Adrenal gland (tissue), 9 donors: ENCODE measurements at regions not wholly inside any gene's neighbourhood (a gene's known extent, or its start where the extent isn't known, plus 50 kb on each side); places are given as distances from the start of the nearest gene placed in this dataset.

Experiments used
- DNase-seq, 7 donors: peaks; one replicate each; pipeline ENCODE4 v3.0.0-alpha.2; 2019 to 2020
- H3K27ac ChIP-seq, 5 donors: fragments of 200-600 bp; sonication (generic) in 4 of 5; 1 replicate in 3 of 5; 2 replicates in 2 of 5; pipeline versions ENCODE4 v1.5.1 to v1.8.0; 2016 to 2020; ENCODE audit warnings: mild to moderate bottlenecking in 1 of 5
- H3K27me3 ChIP-seq: fragments of 200-600 bp; 2 replicates; pipeline ENCODE4 v1.8.0; 2021
- H3K36me3 ChIP-seq, 2 donors: fragments of 200-600 bp; replicated peaks in 1 of 2; 1 replicate in 1 of 2; 2 replicates in 1 of 2; pipeline versions ENCODE4 v1.5.1 to v1.8.0; 2018 to 2022
- H3K4me1 ChIP-seq, 2 donors: fragments of 200-600 bp; replicated peaks in 1 of 2; 1 replicate in 1 of 2; 2 replicates in 1 of 2; pipeline versions ENCODE4 v1.5.1 to v1.8.0; 2018 to 2021
- H3K4me3 ChIP-seq, 4 donors: fragments of 200-600 bp; sonication (generic) in 3 of 4; one replicate each; pipeline ENCODE4 v1.5.1; 2016 to 2018
- H3K9me3 ChIP-seq, 3 donors: fragments of 200-600 bp; sonication (generic) in 1 of 3; replicated peaks in 1 of 3; 1 replicate in 2 of 3; 2 replicates in 1 of 3; pipeline versions ENCODE4 v1.5.1 to v1.8.0; 2016 to 2021
- POLR2A ChIP-seq, 2 donors: fragments of 450-650 bp; IDR thresholded peaks; one replicate each; pipeline ENCODE4 v1.6.1; 2017; ENCODE audit warnings: antibody characterized with exemption in 2 of 2, mild to moderate bottlenecking in 2 of 2, moderate library complexity in 1 of 2
- WGBS, 4 donors: extraction: QIAGEN DNeasy Blood & Tissue Kit in 2 of 4; methylation state at CpG; one replicate each; pipeline versions ENCODE4 v1.1.5 to v1.1.7; 2013 to 2017; 5-methylcytosine and 5-hydroxymethylcytosine counted together
- intact Hi-C, 2 donors: fragments of 100-400 bp; cut with DNase I; formaldehyde crosslinking; loops; one replicate each; pipeline versions ENCODE4 v1.14.1 to v1.15.0; 2022 to 2023
- TF ChIP-seq, protein P1 (sequence below), 6 experiments: fragments of 450-650 bp in 4 of 6; fragments of 200-600 bp in 2 of 6; sonication (generic) in 1 of 6; IDR thresholded peaks; 1 replicate in 5 of 6; 2 replicates in 1 of 6; pipeline versions ENCODE4 v1.5.1 to v1.8.0; 2016 to 2021; ENCODE audit warnings: antibody characterized with exemption in 6 of 6, mild to moderate bottlenecking in 2 of 6, moderate library complexity in 1 of 6
- donor health status: healthy with polysubstance abuse.
- donor health status: Bipolar disorder and iron deficiency.
- donor health status: DM: yes; HTN: yes; CAD: no.
- donor health status: DM: no; HTN: no; CAD: no.
- donor health status: DM: no; HTN: no; CAD: no.

DNA sequence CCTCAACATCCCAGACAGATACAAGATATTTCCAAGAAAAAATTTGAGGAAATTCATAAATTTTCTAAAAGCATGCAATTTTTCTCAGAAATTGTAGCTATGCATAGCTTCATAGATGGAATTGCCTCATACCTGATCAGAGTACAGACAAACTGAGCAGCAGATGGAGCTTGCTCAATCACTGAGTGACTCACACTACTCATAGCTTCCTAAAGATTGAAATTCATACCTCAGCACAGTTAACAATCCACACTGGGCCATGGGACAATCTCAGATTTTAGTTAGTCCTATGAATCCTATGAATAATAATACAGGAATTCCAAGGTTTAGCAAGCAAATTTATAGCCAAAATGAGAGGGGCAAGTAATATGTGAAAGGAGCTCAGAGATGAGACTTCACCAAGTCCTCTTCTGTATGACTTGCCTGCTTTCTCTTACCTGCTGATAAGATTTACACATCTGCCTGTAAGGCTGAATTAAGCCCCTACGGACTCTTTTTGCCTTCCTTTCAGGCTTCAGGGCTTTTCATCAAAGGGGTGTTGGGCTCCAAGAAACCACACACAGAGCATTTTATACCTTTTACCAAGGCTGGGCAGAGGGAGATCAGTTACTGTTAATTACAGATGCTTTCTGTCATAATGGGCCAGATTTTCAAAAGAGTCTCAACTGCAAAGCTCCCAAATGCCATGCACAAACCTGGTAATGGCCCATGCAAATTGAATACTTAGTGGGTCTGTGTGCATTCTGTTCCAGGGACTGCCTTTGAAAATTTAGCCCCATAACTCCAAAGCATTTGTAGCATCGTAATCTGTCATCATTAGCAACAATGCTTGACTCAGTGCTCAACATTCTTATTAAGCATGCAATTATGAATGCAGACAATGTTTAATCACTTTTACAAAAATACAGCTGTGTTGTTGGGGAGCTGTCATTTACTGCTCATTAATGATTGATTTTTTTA lies 439.3 kb downstream of the DTWD2 start:
- no peak overlapping the region for H3K27ac ChIP-seq
- H3K27me3 ChIP-seq: no peaks in the 10 kb centered on the region
- intact Hi-C loops: no loop called here
- H3K36me3 ChIP-seq: no peaks in the 10 kb centered on the region
- no peak for DNase-seq
- TF ChIP-seq, protein P1, sequence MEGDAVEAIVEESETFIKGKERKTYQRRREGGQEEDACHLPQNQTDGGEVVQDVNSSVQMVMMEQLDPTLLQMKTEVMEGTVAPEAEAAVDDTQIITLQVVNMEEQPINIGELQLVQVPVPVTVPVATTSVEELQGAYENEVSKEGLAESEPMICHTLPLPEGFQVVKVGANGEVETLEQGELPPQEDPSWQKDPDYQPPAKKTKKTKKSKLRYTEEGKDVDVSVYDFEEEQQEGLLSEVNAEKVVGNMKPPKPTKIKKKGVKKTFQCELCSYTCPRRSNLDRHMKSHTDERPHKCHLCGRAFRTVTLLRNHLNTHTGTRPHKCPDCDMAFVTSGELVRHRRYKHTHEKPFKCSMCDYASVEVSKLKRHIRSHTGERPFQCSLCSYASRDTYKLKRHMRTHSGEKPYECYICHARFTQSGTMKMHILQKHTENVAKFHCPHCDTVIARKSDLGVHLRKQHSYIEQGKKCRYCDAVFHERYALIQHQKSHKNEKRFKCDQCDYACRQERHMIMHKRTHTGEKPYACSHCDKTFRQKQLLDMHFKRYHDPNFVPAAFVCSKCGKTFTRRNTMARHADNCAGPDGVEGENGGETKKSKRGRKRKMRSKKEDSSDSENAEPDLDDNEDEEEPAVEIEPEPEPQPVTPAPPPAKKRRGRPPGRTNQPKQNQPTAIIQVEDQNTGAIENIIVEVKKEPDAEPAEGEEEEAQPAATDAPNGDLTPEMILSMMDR (IDR thresholded peaks at IDR 0.05): no peak
- TF ChIP-seq POLR2A (IDR thresholded peaks at IDR 0.05): no peak
- H3K4me3 ChIP-seq: no peak overlapping the region
- H3K9me3 ChIP-seq: no peaks in the 10 kb centered on the region
- H3K4me1 ChIP-seq: no peaks in the 10 kb centered on the region
- 67 to 86% (median 76%) methylated on average over 2 of the region's 2 CpGs for WGBS, 4 donors

DNA sequence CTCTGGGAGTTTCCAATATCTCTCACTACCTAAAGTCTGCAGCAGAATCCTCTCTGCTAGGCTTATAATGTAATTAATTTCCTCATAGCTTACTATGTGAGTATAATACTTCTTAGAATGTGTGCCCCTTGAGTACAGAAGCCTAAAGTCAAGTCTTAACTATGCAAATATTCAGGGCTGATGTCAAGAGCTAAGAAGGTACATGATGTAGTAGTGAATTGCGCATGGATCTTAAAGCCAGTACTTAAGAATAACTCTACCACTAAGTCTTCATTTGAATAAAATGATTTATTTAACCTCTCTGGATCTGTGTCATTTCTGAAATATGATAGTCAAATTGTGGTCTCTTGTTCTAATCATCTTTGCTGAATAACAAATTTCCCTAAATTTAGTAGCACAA lies 442.9 kb downstream of the DTWD2 start:
- TF ChIP-seq, protein P1 (IDR thresholded peaks at IDR 0.05): no peak
- no peak for TF ChIP-seq POLR2A (IDR thresholded peaks at IDR 0.05)
- H3K9me3 ChIP-seq: no peaks in the 10 kb centered on the region
- DNase-seq: no peak
- intact Hi-C loops: no loop called here
- H3K27ac ChIP-seq: no peak overlapping the region
- WGBS, 4 donors: 92 to 98% (median 93%) methylated on average over 1 of the region's 1 CpG
- H3K4me3 ChIP-seq: no peak overlapping the region
- H3K36me3 ChIP-seq: no peaks in the 10 kb centered on the region
- H3K4me1 ChIP-seq: no peaks in the 10 kb centered on the region
- no peaks in the 10 kb centered on the region for H3K27me3 ChIP-seq

DNA sequence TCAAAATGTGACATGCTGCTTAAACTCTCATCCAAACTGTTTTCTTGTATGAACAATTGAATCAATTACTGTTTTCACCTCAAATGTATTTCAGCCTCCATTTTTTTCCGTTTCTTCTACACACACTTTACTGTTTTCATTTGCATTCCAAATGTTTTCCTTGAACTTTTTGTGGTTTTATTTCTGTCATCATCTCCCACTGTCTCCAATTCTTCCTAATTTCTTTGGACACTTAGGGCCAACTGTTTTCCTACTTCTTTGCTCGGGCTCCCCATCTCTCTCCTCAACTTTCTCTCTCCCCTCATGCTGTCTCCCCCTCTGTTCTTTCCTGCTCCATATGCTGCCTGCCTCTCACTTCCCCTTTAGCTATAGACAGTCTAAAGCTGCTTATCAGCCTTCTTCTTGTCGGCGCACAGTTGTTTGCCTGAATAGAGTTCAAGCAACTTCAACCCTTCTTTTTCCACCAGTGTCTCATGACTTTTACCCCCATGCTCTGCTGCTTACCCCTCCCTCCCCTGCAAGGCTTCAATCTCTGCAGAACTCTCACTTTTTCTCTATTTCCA lies 443.4 kb downstream of the DTWD2 start:
- Histone ChIP-seq H3K4me1 (no peaks in the 10 kb centered on the region), H3K27me3 (no peaks in the 10 kb centered on the region), H3K4me3 (no peak overlapping the region), H3K9me3 (no peaks in the 10 kb centered on the region), H3K36me3 (no peaks in the 10 kb centered on the region), H3K27ac (no peak overlapping the region)
- no peak for DNase-seq
- no peak for TF ChIP-seq POLR2A (IDR thresholded peaks at IDR 0.05)
- TF ChIP-seq, protein P1 (IDR thresholded peaks at IDR 0.05): no peak
- WGBS, 4 donors: 66 to 78% (median 72%) methylated on average over 4 of the region's 4 CpGs
- intact Hi-C loops: no loop called here

DNA sequence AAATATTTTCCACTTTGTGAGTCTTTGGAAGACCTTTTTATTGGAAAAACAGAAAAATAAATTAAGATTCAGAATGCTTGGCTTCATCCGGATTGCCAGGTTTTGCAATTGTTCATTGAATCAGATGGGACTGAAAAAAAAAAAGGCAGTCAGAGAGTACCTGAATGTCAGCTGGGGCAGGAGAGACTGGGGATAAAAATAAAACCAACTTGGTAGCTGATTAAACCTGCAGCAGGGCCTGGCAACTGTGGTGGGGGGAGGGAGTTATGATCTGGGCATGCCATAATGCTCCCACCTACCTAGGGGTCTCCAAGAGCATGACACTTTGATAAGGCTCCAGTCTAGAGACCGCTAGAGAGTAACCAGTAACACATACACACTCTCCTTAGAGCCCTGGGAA lies 454.4 kb downstream of the DTWD2 start:
- no peaks in the 10 kb centered on the region for H3K36me3 ChIP-seq
- H3K4me3 ChIP-seq: no peak overlapping the region
- TF ChIP-seq, protein P1 (IDR thresholded peaks at IDR 0.05): no peak
- no peak for TF ChIP-seq POLR2A (IDR thresholded peaks at IDR 0.05)
- H3K27ac ChIP-seq: no peak overlapping the region
- H3K4me1 ChIP-seq: no peaks in the 10 kb centered on the region
- H3K9me3 ChIP-seq: no peaks in the 10 kb centered on the region
- intact Hi-C loops: no loop called here
- no peaks in the 10 kb centered on the region for H3K27me3 ChIP-seq
- 63 to 78% (median 77%) methylated on average over 1 to 2 of the region's 2 CpGs for WGBS, 4 donors
- no peak for DNase-seq
